ENCODE measurements at regions not wholly inside any gene's neighbourhood (a gene's known extent, or its start where the extent isn't known, plus 50 kb on each side); places are given as distances from the start of the nearest gene placed in this dataset.

- DNase-seq: no peak
Measured at GRCh38 chr16:13553453-13553985, 366.4 kb upstream of the ERCC4 start.

- DNase-seq: no peak
Measured at GRCh38 chr16:13554005-13554404, 365.9 kb upstream of the ERCC4 start.

GRCh38 chr16:13554643-13555042 is 365.3 kb upstream of the ERCC4 start:
- DNase-seq: no peak

- no peak for DNase-seq
Measured at GRCh38 chr16:13557418-13557817, 362.5 kb upstream of the ERCC4 start.

- DNase-seq: no peak
Measured at GRCh38 chr16:13558752-13559151, 361.2 kb upstream of the ERCC4 start.

DNA sequence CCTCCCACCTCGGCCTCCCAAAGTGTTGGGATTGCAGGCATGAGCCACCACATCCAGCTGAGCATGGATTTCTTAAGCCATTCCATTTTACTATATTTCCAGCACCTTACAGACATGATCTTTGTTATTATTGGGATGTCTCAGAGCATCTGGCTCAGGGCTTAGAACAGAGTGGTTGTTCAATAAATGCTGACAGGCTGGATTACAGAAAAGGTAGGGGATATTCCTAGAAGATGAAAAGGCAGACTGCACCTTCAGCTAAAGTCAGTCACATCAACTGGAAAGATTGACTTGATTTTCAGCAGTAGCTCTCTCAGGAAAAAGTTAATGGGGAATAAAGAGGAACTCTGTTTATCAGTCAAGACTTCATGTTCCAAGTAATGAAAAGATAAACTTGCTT is 360.3 kb upstream of the ERCC4 start:
- DNase-seq: no peak

DNA sequence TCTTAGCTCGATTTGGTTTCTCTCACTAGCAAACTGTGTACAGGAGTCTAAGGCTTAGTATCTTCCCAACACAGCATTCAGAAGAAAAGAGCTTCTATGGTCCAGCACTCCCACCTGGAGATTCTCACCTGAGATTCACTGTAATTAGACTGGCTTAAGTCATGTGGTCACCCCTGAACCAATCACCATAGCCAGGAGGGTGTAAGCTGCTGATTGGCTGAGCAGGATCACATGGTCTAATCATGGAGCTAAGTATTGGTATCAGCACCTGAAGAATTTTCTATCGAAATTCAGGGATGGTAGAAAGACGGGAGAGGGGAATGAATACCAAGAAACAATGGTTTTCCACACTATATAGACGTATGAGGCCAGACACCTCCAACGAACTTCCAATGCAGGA is 359.8 kb upstream of the ERCC4 start:
- DNase-seq: no peak

DNA sequence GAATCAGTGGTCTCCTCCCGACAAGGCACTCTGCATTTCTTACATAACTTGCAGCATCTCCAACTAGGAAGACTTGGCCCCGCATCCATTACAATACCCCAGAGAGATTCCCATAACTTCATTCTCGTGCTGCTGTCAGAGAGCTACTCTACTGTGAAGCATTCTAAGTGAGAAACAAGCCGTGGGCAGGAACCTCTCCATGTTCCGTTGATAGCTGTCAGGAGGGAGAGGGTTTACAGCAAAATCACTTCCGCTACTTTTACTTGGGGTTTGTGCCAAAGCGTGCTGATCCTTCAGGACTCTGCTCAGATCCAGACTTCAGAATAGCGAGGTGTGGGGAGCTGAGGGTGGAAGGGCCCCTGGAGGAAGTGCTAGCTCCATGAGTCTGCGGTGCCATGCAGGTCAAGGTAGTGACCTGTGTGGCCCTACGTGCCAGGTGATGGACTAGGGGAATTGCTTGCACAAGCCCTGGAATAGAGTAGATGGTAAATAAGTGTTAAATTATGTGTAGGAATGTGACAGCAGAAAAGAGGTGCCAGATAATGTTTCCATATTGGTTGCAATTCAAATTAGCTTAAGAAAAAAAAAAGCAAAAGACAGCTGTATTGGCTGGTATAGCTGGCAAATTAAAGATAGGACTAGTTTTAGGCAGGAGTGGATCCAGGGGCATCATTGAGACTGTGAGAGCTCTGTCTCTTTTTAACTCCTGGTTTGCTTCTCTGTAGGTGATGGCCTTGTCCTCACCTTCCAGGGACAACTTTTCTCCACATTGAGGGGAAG is 358.5 kb upstream of the ERCC4 start:
- no peak for DNase-seq

DNA sequence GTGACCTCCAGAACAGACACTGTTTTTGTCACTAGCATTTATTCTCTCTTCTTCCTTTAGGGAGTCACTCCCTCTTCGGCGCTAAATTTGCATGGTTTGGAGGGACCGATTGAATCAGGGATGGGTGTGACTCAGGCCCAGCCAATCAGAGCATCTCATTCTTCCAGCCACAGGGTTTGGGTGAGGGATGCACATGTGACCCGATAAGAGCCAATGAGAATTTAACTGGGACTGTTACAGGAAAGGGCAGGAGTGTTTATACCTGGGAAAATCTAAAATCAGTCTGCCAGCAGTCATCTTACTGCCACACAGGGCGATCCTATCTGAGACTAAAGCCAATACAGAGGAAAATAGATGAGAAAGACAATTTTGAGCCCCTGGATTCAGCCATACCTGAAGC is 351.2 kb upstream of the ERCC4 start:
- DNase-seq: no peak

GRCh38 chr16:13569986-13570385 is 350.0 kb upstream of the ERCC4 start:
- no peak for DNase-seq

DNA sequence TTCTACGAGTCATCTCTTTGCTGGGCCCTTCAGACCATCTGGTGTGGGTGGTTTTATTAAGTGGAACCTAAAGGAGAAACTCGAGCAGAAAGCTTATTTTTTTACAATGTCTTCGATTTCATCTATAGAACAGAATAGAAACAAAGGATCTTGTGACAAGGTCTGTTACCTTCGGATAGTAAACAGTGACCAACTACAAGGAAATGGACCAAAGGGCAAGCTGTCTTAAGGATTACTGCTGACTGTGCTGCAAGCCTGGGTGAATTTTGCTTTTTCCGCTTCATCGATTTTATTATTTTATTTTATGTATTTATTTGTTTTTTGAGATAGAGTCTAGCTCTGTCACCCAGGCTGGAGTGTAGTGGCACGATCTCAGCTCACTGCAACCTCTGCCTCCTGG is 348.9 kb upstream of the ERCC4 start:
- DNase-seq: no peak

DNA sequence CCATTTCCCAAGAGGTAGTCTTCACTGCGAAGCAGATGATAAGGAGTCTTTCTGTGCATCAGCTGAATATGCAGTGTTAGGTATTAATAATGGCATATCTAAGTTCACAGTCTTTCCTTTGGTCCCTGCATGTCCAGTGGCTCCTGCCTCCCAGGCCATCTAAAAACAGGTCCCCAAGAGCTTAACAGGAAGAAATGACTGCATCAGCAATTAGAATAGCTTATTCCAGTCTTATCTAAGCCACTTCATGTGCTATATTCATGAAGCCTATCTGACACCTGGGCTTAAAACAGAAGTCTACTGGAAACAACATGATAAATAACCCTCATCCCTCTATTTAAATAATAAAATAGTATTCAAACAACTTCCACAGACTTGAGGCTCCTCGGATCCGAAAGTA is 346.1 kb upstream of the ERCC4 start:
- no peak for DNase-seq

GRCh38 chr16:13586051-13586450 is 333.9 kb upstream of the ERCC4 start:
- DNase-seq: no peak

- no peak for DNase-seq
Measured at GRCh38 chr16:13587181-13587580, 332.8 kb upstream of the ERCC4 start.

DNA sequence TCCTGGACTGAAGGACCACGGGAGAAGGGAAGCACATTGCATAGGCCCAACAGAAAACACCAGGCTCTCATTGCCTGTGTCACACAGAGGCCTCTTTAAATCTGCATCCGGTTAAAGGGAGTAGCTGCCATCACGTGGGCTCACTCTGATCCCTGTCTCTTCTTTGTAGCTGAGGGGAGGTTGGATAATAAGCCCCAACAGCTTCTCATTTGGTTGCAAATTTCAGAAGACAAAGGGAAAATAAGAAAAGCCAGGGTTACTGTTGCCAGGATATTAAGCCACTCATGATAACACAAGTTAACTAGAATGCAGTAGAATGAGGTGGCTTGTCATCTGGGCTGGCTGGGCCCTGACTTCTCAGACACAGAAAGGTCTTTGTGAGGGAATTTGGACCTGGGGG is 325.1 kb upstream of the ERCC4 start:
- DNase-seq: no peak

DNA sequence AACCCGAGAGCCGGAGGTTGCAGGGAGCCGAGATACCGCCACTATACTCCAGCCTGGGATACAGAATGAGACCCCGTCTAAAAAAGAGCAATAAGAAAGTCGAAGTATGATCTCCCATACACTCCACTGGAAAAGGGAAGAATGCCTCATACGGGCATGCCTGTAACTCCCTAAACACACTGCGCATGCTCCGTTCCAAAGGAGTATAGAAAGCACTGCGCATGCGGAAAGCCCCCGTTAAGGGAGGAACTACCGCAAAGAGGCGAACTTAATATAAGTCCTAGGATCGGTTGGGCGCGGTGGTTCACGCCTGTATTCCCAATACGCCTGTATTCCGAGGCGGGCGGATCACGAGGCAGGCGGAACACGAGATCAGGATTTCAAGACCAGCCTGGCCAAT is 313.1 kb upstream of the ERCC4 start:
- no peak for DNase-seq

- no peak for DNase-seq
Measured at GRCh38 chr16:13607289-13607688, 312.7 kb upstream of the ERCC4 start.

- no peak for DNase-seq
Measured at GRCh38 chr16:13611596-13611995, 308.4 kb upstream of the ERCC4 start.

DNA sequence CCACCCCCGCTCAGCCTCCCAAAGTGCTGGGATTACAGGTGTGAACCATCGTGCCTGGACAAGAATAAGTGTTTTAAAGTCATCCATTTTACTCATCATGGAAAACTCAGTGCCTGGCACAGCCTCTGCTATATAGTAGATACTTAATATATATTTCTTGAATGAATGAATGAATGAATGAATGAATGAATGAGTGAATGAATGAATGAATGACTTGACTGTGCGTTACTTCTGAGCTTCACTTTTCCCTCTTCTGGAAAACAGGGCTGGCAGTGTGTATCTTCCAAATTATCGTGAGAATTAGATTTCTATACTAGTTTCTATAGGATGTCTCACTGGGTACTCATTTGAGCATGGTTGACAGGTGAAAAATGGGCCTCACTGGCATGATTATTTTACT is 307.3 kb upstream of the ERCC4 start:
- no peak for DNase-seq

- DNase-seq: no peak
Measured at GRCh38 chr16:13613165-13613564, 306.8 kb upstream of the ERCC4 start.

DNA sequence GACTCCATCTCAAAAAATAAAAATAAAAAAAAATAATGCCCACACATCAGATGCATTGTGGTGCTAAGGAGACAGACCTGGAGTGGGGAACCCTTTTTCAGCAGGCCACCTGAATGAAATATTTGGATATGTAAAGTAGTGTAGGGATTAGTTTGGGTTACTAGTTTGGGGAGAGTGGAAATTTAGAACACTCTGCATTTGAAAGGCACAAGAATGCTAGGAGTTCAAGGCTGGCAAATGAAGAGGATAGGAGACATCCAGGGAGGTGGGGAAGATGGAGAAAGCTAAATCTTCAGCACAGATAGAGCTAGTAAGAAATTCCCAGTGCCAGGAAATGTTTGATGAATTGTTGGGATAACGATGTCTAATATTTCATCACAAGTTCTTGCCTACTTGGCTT is 298.3 kb upstream of the ERCC4 start:
- DNase-seq: no peak

GRCh38 chr16:13628156-13628555 is 291.8 kb upstream of the ERCC4 start:
- no peak for DNase-seq

DNA sequence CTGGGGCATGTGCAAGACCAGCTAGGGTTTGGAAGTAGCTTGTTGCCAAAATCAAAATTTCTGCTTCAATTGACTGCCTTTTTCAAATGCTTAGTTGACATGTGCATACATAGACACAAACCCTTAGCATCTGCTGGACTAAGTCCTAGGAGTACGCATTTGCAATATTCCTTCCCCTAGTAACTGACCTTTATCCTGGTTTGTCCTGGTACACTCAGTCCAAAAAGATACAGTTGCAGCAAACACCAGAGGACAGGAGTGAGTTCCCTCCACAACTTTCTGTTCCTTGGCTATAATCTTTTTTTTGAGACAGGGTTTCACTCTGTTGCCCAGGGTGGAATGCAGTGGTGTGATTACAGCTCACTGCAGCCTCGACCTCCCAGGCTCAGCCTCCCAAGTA is 290.2 kb upstream of the ERCC4 start:
- no peak for DNase-seq

DNA sequence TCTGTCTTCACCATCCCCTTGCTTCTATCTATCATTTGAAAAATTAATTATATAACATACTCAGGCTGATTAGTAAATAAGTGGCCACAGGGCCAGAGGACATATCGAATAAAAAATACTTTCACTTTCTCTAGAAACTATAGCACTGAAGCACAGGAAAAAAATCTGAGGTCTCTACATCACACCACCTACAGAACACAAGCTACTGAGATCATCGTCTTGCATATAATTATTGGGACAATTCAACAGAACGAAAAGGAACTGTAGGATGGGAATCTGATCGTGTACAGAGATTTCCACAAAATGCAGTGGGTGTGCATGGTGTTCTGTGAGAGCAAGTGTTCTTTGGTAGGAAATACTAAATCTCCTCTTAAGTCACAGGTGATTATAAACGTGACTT is 289.6 kb upstream of the ERCC4 start:
- no peak for DNase-seq

DNA sequence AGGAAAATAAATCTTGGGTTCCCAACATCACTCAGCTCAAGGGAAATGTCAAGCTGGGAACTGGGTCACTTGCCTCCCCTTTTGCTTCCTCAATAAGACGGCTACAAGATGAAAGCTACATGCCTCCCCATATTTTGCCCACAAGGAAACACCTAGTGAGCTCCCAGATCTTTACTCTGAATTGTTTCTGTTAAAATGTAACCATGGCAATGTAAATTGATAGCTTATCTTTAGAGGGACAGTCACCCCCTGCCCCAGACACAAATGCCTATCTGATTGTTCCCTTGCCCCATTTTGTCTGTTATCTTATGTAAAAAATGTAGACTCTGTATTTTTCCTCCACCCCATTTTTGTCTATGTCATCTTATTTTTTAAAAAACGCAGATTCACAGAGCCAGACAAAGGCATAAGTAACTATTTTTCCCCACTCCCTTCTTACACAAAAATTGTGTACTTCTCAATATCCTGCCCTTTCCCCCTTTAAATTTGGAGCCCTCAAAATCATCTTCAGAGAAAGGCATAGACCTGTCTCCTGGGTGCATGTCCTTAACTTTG is 288.7 kb upstream of the ERCC4 start:
- no peak for DNase-seq

All from NCI-H774 (cell line).